ENCODE measurements at regions not wholly inside any gene's neighbourhood (a gene's known extent, or its start where the extent isn't known, plus 50 kb on each side); places are given as distances from the start of the nearest gene placed in this dataset.
"Not testable (repeated sequence)": the region's sequence is repeated elsewhere in the genome, so short reads cannot be mapped to it uniquely, and the experiment has no call there.

- Histone ChIP-seq H3K27ac (no peak overlapping the region), H3K4me3 (no peak overlapping the region)
- no peak for TF ChIP-seq CTCF (IDR thresholded peaks at IDR 0.05)
- no peak for DNase-seq (ENCODE audit: low spot score)
These were observed 267.1 kb downstream of the PAPSS1 start for GRCh38 chr4:107452717-107453630.

GRCh38 chr4:107449611-107450369 lies 270.2 kb downstream of the PAPSS1 start:
- no peak overlapping the region for H3K27ac ChIP-seq
- TF ChIP-seq CTCF (IDR thresholded peaks at IDR 0.05) = no peak
- DNase-seq (ENCODE audit: low spot score) = no peak
- H3K4me3 ChIP-seq = no peak overlapping the region

GRCh38 chr4:107442538-107443111 lies 277.4 kb downstream of the PAPSS1 start:
- Histone ChIP-seq H3K4me3 (no peak overlapping the region), H3K27ac (no peak overlapping the region)
- TF ChIP-seq CTCF (IDR thresholded peaks at IDR 0.05) = no peak
- no peak for DNase-seq (ENCODE audit: low spot score)

- TF ChIP-seq CTCF (IDR thresholded peaks at IDR 0.05) = no peak
- Histone ChIP-seq H3K4me3 (no peak overlapping the region), H3K27ac (no peak overlapping the region)
- no peak for DNase-seq (ENCODE audit: low spot score)
These were observed 280.6 kb downstream of the PAPSS1 start for GRCh38 chr4:107439401-107439800.

GRCh38 chr4:107436471-107436870 lies 283.6 kb downstream of the PAPSS1 start:
- H3K27ac ChIP-seq; DNase-seq (ENCODE audit: low spot score); H3K4me3 ChIP-seq: not testable (repeated sequence)

- DNase-seq (ENCODE audit: low spot score) = no peak
- H3K27ac ChIP-seq = no peak overlapping the region
- no peak overlapping the region for H3K4me3 ChIP-seq
- TF ChIP-seq CTCF (IDR thresholded peaks at IDR 0.05) = no peak
These were observed 287.6 kb downstream of the PAPSS1 start for GRCh38 chr4:107432451-107432850.

GRCh38 chr4:107423677-107424405 lies 296.2 kb downstream of the PAPSS1 start:
- H3K4me3 ChIP-seq = no peak overlapping the region
- TF ChIP-seq CTCF (IDR thresholded peaks at IDR 0.05) = no peak
- no peak for DNase-seq (ENCODE audit: low spot score)
- no peak overlapping the region for H3K27ac ChIP-seq

GRCh38 chr4:107419536-107419935 lies 300.5 kb downstream of the PAPSS1 start:
- DNase-seq (ENCODE audit: low spot score); H3K27ac ChIP-seq; H3K4me3 ChIP-seq: not testable (repeated sequence)

All from coronary artery (tissue), 2 donors.